GM18499 (cell line): ENCODE measurements at regions not wholly inside any gene's neighbourhood (a gene's known extent, or its start where the extent isn't known, plus 50 kb on each side); places are given as distances from the start of the nearest gene placed in this dataset.
"Not testable (repeated sequence)": the region's sequence is repeated elsewhere in the genome, so short reads cannot be mapped to it uniquely, and the experiment has no call there.

Experiments
- ATAC-seq: cut with Tn5 transposase; IDR thresholded peaks from one replicate; pipeline ENCODE4 v1.9.1; 2021; ENCODE audit warnings: moderate number of reproducible peaks; ENCODE audit not compliant: insufficient read depth, unreplicated experiment

GRCh38 chr10:34016576-34016975 lies 682.1 kb upstream of the NRP1 start:
- no peak for ATAC-seq

GRCh38 chr10:34015700-34016099 lies 681.2 kb upstream of the NRP1 start:
- ATAC-seq, result no peak

- no peak for ATAC-seq
These were observed 678.8 kb upstream of the NRP1 start for GRCh38 chr10:34013235-34013634.

- ATAC-seq, result no peak
These were observed 676.4 kb upstream of the NRP1 start for GRCh38 chr10:34010891-34011290.

GRCh38 chr10:34010228-34010627 lies 675.8 kb upstream of the NRP1 start:
- ATAC-seq, result not testable (repeated sequence)

- no peak for ATAC-seq
These were observed 674.2 kb upstream of the NRP1 start for GRCh38 chr10:34008656-34009055.

GRCh38 chr10:34006471-34006870 lies 672.0 kb upstream of the NRP1 start:
- ATAC-seq, result no peak

GRCh38 chr10:34003561-34003960 lies 669.1 kb upstream of the NRP1 start:
- no peak for ATAC-seq

GRCh38 chr10:34002896-34003295 lies 668.4 kb upstream of the NRP1 start:
- no peak for ATAC-seq

- no peak for ATAC-seq
These were observed 667.4 kb upstream of the NRP1 start for GRCh38 chr10:34001831-34002230.

GRCh38 chr10:34001087-34001580 lies 666.7 kb upstream of the NRP1 start:
- ATAC-seq, result no peak

GRCh38 chr10:33993917-33994316 lies 659.5 kb upstream of the NRP1 start:
- ATAC-seq, result no peak

GRCh38 chr10:33991924-33992323 lies 657.5 kb upstream of the NRP1 start:
- no peak for ATAC-seq

GRCh38 chr10:33986515-33986914 lies 652.0 kb upstream of the NRP1 start:
- no peak for ATAC-seq

- no peak for ATAC-seq
These were observed 651.5 kb upstream of the NRP1 start for GRCh38 chr10:33986016-33986415.

- ATAC-seq, result no peak
These were observed 648.5 kb upstream of the NRP1 start for GRCh38 chr10:33982995-33983394.

GRCh38 chr10:33981301-33981700 lies 646.8 kb upstream of the NRP1 start:
- ATAC-seq, result no peak

- no peak for ATAC-seq
These were observed 644.7 kb upstream of the NRP1 start for GRCh38 chr10:33979195-33979594.

GRCh38 chr10:33975481-33975880 lies 641.0 kb upstream of the NRP1 start:
- no peak for ATAC-seq

- ATAC-seq, result no peak
These were observed 640.6 kb upstream of the NRP1 start for GRCh38 chr10:33974976-33975478.

- ATAC-seq, result no peak
These were observed 634.5 kb upstream of the NRP1 start for GRCh38 chr10:33968983-33969382.

- ATAC-seq, result no peak
These were observed 633.2 kb upstream of the NRP1 start for GRCh38 chr10:33967606-33968120.

GRCh38 chr10:33966946-33967345 lies 632.5 kb upstream of the NRP1 start:
- ATAC-seq, result no peak
